ENCODE measurements at regions not wholly inside any gene's neighbourhood (a gene's known extent, or its start where the extent isn't known, plus 50 kb on each side); places are given as distances from the start of the nearest gene placed in this dataset.
A peak's percentile ranks its signal among the peaks of the same experiment; 100 is the strongest.
"Not testable (repeated sequence)": the region's sequence is repeated elsewhere in the genome, so short reads cannot be mapped to it uniquely, and the experiment has no call there.

DNA sequence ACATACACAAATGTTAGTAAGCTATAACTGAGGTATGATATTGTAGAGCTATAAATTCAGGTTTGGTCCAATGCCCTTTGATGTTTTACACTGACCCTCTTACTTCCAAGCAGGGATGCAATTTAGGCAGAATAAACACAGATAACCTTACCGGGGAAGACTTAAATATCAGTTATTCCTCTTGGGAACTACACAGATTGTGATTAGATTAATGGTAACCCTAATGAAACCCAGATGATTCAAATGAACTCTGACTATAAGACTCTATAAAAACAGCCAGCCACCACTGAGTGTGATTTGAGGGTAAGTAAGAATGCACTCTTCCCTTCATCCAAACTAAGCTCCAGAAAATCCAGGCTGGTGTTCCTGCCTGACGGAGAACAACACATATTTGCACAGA is 891.1 kb downstream of the NXPH1 start:
- Histone ChIP-seq H3K4me2 (ENCODE audit: low read length) (no peak overlapping the region), H4K5ac (ENCODE audit: low read length) (no peak overlapping the region), H2BK15ac (replicated peaks; ENCODE audit: low read depth) (no peak overlapping the region), H3K27me3 (ENCODE audit: insufficient read depth, low read length, poor library complexity) (no peaks in the 10 kb centered on the region), H3K56ac (ENCODE audit: low read length) (no peak overlapping the region), H3K4me1 (ENCODE audit: control insufficient read depth, low read depth, low read length) (no peaks in the 10 kb centered on the region), H3K79me2 (ENCODE audit: control insufficient read depth, insufficient read depth, low read length) (no peaks in the 10 kb centered on the region), H3K4me3 (ENCODE audit: low read length) (no peak overlapping the region), H3K36me3 (ENCODE audit: control insufficient read depth, insufficient read depth, low read length) (no peaks in the 10 kb centered on the region), H3K4ac (ENCODE audit: low read depth, low read length) (no peak overlapping the region), H3K9ac (ENCODE audit: low read length) (no peak overlapping the region), H3K27ac (ENCODE audit: low read depth, low read length) (no peak overlapping the region), H3K18ac (ENCODE audit: low read length) (no peak overlapping the region), H2BK120ac (ENCODE audit: low read depth, low read length) (no peak overlapping the region), H2BK5ac (ENCODE audit: low read length) (no peak overlapping the region), H3K79me1 (ENCODE audit: low read length) (no peaks in the 10 kb centered on the region), H4K8ac (ENCODE audit: low read depth, low read length) (no peak overlapping the region), H2AK5ac (ENCODE audit: low read length) (no peak overlapping the region), H3K23ac (ENCODE audit: low read length) (no peak overlapping the region)
- DNase-seq, result no peak
- no CpG with 5 or more reads among the region's 2 CpGs for WGBS (ENCODE audit: extremely low coverage, insufficient coverage, low lambda C conversion rate)

DNA sequence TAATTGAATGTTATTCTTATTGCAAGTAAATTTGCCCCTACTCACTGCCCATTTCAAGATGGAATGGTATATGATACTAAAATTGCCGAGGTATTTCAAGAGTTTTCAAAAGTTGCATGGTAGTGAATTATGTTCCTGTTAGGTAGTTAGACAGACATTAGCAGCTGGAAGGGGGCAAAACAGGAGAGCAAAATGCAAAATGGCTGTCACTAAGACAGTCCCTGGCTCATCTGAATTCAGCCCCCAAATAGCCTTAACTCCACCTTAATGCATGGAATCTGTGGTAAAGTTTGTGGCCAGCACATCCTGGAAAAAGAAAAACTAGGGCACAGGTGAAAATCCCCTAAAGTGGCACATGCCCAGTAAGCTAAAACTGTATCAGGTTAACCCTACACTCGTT is 894.9 kb downstream of the NXPH1 start:
- H3K23ac ChIP-seq (ENCODE audit: low read length), result no peak overlapping the region
- no peak overlapping the region for H3K27ac ChIP-seq (ENCODE audit: low read depth, low read length)
- H3K79me2 ChIP-seq (ENCODE audit: control insufficient read depth, insufficient read depth, low read length), result no peaks in the 10 kb centered on the region
- no peak overlapping the region for H2BK120ac ChIP-seq (ENCODE audit: low read depth, low read length)
- no peaks in the 10 kb centered on the region for H3K4me1 ChIP-seq (ENCODE audit: control insufficient read depth, low read depth, low read length)
- no peak overlapping the region for H3K4me2 ChIP-seq (ENCODE audit: low read length)
- H4K8ac ChIP-seq (ENCODE audit: low read depth, low read length), result no peak overlapping the region
- H3K27me3 ChIP-seq (ENCODE audit: insufficient read depth, low read length, poor library complexity), result no peaks in the 10 kb centered on the region
- H4K5ac ChIP-seq (ENCODE audit: low read length), result no peak overlapping the region
- no peak for DNase-seq
- no peak overlapping the region for H3K9ac ChIP-seq (ENCODE audit: low read length)
- no peak overlapping the region for H3K56ac ChIP-seq (ENCODE audit: low read length)
- whole genome bisulfite sequencing (ENCODE audit: extremely low coverage, insufficient coverage, low lambda C conversion rate), result no CpG with 5 or more reads among the region's 2 CpGs
- no peak overlapping the region for H3K18ac ChIP-seq (ENCODE audit: low read length)
- H2AK5ac ChIP-seq (ENCODE audit: low read length), result no peak overlapping the region
- H3K36me3 ChIP-seq (ENCODE audit: control insufficient read depth, insufficient read depth, low read length), result no peaks in the 10 kb centered on the region
- H3K4ac ChIP-seq (ENCODE audit: low read depth, low read length), result no peak overlapping the region
- no peak overlapping the region for H2BK5ac ChIP-seq (ENCODE audit: low read length)
- no peaks in the 10 kb centered on the region for H3K79me1 ChIP-seq (ENCODE audit: low read length)
- no peak overlapping the region for H3K4me3 ChIP-seq (ENCODE audit: low read length)
- no peak overlapping the region for H2BK15ac ChIP-seq (replicated peaks; ENCODE audit: low read depth)

DNA sequence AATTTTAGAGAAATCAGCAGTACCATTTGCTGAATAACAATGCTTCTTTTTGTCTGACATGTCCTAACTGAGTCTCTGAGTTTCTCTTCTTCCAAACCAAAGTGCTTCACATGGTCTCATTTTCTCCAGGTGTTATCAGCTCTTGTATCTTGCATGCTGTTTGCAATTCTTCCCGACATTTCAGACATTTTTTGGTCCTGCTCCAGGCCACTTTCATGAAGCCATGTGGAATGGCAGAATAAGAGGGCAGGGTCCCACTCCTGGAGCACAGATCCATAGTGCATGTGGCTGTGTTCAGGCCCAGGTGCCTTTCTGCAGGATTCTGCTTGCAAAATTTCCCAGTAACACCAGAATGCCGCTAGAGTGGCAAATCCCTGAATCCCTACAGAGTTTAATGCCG is 916.2 kb downstream of the NXPH1 start:
- H4K5ac ChIP-seq (ENCODE audit: low read length), result no peak overlapping the region
- no peak overlapping the region for H2AK5ac ChIP-seq (ENCODE audit: low read length)
- H3K18ac ChIP-seq (ENCODE audit: low read length), result no peak overlapping the region
- H3K27ac ChIP-seq (ENCODE audit: low read depth, low read length), result no peak overlapping the region
- H3K27me3 ChIP-seq (ENCODE audit: insufficient read depth, low read length, poor library complexity), result no peaks in the 10 kb centered on the region
- H3K23ac ChIP-seq (ENCODE audit: low read length), result no peak overlapping the region
- no peaks in the 10 kb centered on the region for H3K4me1 ChIP-seq (ENCODE audit: control insufficient read depth, low read depth, low read length)
- no peaks in the 10 kb centered on the region for H3K79me2 ChIP-seq (ENCODE audit: control insufficient read depth, insufficient read depth, low read length)
- H3K4me3 ChIP-seq (ENCODE audit: low read length), result no peak overlapping the region
- no peak overlapping the region for H3K4ac ChIP-seq (ENCODE audit: low read depth, low read length)
- no peaks in the 10 kb centered on the region for H3K79me1 ChIP-seq (ENCODE audit: low read length)
- no peak overlapping the region for H3K56ac ChIP-seq (ENCODE audit: low read length)
- H3K4me2 ChIP-seq (ENCODE audit: low read length), result no peak overlapping the region
- no CpG with 5 or more reads among the region's 3 CpGs for WGBS (ENCODE audit: extremely low coverage, insufficient coverage, low lambda C conversion rate)
- H3K9ac ChIP-seq (ENCODE audit: low read length), result no peak overlapping the region
- no peaks in the 10 kb centered on the region for H3K36me3 ChIP-seq (ENCODE audit: control insufficient read depth, insufficient read depth, low read length)
- DNase-seq, result peak; percentile 55
- H4K8ac ChIP-seq (ENCODE audit: low read depth, low read length), result no peak overlapping the region
- no peak overlapping the region for H2BK15ac ChIP-seq (replicated peaks; ENCODE audit: low read depth)
- no peak overlapping the region for H2BK120ac ChIP-seq (ENCODE audit: low read depth, low read length)
- H2BK5ac ChIP-seq (ENCODE audit: low read length), result no peak overlapping the region

DNA sequence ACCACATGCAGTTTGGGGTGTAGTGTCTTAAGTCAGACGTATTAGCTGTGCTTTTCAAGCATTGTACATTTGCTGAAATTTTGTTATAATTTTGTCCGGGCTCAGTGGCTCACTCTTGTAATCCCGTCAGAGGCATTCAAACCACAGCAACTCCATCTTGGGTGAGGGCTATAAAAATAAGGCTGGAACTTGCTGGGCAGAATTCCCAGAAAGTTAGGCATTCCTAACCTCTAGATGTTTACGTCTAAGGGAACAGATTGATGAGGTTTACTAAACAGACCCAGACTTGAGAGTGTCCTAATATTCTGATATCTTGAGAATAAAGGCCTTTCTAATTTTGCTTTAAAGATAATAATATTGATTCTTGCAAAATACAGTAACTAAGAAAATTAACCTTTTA is 957.8 kb downstream of the NXPH1 start:
- H2BK5ac ChIP-seq (ENCODE audit: low read length), result no peak overlapping the region
- no CpG with 5 or more reads among the region's 4 CpGs for WGBS (ENCODE audit: extremely low coverage, insufficient coverage, low lambda C conversion rate)
- H3K27me3 ChIP-seq (ENCODE audit: insufficient read depth, low read length, poor library complexity), result no peaks in the 10 kb centered on the region
- H4K8ac ChIP-seq (ENCODE audit: low read depth, low read length), result no peak overlapping the region
- no peaks in the 10 kb centered on the region for H3K4me1 ChIP-seq (ENCODE audit: control insufficient read depth, low read depth, low read length)
- no peak overlapping the region for H3K27ac ChIP-seq (ENCODE audit: low read depth, low read length)
- H4K5ac ChIP-seq (ENCODE audit: low read length), result no peak overlapping the region
- H3K79me2 ChIP-seq (ENCODE audit: control insufficient read depth, insufficient read depth, low read length), result no peaks in the 10 kb centered on the region
- no peak overlapping the region for H3K9ac ChIP-seq (ENCODE audit: low read length)
- H2BK120ac ChIP-seq (ENCODE audit: low read depth, low read length), result no peak overlapping the region
- H3K4me3 ChIP-seq (ENCODE audit: low read length), result no peak overlapping the region
- H3K4me2 ChIP-seq (ENCODE audit: low read length), result no peak overlapping the region
- no peak overlapping the region for H3K18ac ChIP-seq (ENCODE audit: low read length)
- H2BK15ac ChIP-seq (replicated peaks; ENCODE audit: low read depth), result no peak overlapping the region
- H3K36me3 ChIP-seq (ENCODE audit: control insufficient read depth, insufficient read depth, low read length), result no peaks in the 10 kb centered on the region
- no peak overlapping the region for H3K23ac ChIP-seq (ENCODE audit: low read length)
- H3K4ac ChIP-seq (ENCODE audit: low read depth, low read length), result no peak overlapping the region
- no peak for DNase-seq
- no peaks in the 10 kb centered on the region for H3K79me1 ChIP-seq (ENCODE audit: low read length)
- no peak overlapping the region for H3K56ac ChIP-seq (ENCODE audit: low read length)
- H2AK5ac ChIP-seq (ENCODE audit: low read length), result no peak overlapping the region

DNA sequence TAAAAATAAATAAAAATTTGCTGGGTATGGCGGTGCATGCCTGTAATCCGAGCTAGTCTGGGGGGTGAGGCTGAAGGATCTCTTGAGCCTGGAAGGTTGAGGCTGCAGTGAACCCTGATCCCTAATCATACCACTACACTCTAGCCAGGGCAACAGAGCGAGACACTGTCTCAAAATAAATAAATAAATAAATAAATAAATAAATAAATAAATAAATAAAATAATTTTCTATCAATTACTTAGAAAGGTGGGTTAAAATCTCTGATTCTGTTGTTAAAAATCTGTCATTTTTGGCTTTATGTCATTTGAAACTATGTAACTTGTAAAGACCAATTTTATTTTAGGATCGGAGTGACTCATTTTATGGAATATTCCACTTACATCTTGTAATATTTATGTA is 958.6 kb downstream of the NXPH1 start:
- Histone ChIP-seq H2AK5ac (ENCODE audit: low read length) (no peak overlapping the region), H2BK5ac (ENCODE audit: low read length) (no peak overlapping the region)
- WGBS (ENCODE audit: extremely low coverage, insufficient coverage, low lambda C conversion rate), result no CpG with 5 or more reads among the region's 4 CpGs

DNA sequence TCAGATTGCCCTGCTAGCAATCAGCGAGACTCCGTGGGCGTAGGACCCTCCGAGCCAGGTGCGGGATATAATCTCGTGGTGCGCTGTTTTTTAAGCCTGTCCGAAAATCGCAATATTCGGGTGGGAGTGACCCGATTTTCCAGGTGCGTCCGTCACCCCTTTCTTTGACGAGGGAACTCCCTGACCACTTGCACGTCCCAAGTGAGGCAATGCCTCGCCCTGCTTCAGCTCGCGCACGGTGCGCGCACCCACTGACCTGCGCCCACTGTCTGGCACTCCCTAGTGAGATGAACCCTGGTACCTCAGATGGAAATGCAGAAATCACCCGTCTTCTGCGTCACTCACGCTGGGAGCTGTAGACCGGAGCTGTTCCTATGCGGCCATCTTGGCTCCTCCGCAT is 971.0 kb downstream of the NXPH1 start:
- not testable (repeated sequence) for H3K4me2 ChIP-seq (ENCODE audit: low read length); H2BK120ac ChIP-seq (ENCODE audit: low read depth, low read length); H3K27me3 ChIP-seq (ENCODE audit: insufficient read depth, low read length, poor library complexity)

More for the DNA sequence above, 958.6 kb downstream of the NXPH1 start:
- Histone ChIP-seq H3K18ac (ENCODE audit: low read length) (peak overlapping the region; percentile 18), H3K4ac (ENCODE audit: low read depth, low read length) (no peak overlapping the region), H4K8ac (ENCODE audit: low read depth, low read length) (no peak overlapping the region), H3K4me3 (ENCODE audit: low read length) (no peak overlapping the region), H2BK120ac (ENCODE audit: low read depth, low read length) (no peak overlapping the region), H2BK15ac (replicated peaks; ENCODE audit: low read depth) (no peak overlapping the region), H3K56ac (ENCODE audit: low read length) (no peak overlapping the region), H3K9ac (ENCODE audit: low read length) (no peak overlapping the region), H3K4me2 (ENCODE audit: low read length) (no peak overlapping the region), H4K5ac (ENCODE audit: low read length) (no peak overlapping the region), H3K23ac (ENCODE audit: low read length) (no peak overlapping the region), H3K27me3 (ENCODE audit: insufficient read depth, low read length, poor library complexity) (no peaks in the 10 kb centered on the region), H3K79me1 (ENCODE audit: low read length) (no peaks in the 10 kb centered on the region), H3K79me2 (ENCODE audit: control insufficient read depth, insufficient read depth, low read length) (no peaks in the 10 kb centered on the region), H3K36me3 (ENCODE audit: control insufficient read depth, insufficient read depth, low read length) (no peaks in the 10 kb centered on the region), H3K4me1 (ENCODE audit: control insufficient read depth, low read depth, low read length) (no peaks in the 10 kb centered on the region), H3K27ac (ENCODE audit: low read depth, low read length) (no peak overlapping the region)
- DNase-seq, result no peak

More for the DNA sequence above, 971.0 kb downstream of the NXPH1 start:
- not testable (repeated sequence) for H2BK15ac ChIP-seq (replicated peaks; ENCODE audit: low read depth); H3K23ac ChIP-seq (ENCODE audit: low read length); H3K4me1 ChIP-seq (ENCODE audit: control insufficient read depth, low read depth, low read length); H4K5ac ChIP-seq (ENCODE audit: low read length); H3K56ac ChIP-seq (ENCODE audit: low read length); H2BK5ac ChIP-seq (ENCODE audit: low read length); H3K79me2 ChIP-seq (ENCODE audit: control insufficient read depth, insufficient read depth, low read length); H4K8ac ChIP-seq (ENCODE audit: low read depth, low read length); H3K4me3 ChIP-seq (ENCODE audit: low read length); H2AK5ac ChIP-seq (ENCODE audit: low read length); H3K9ac ChIP-seq (ENCODE audit: low read length); H3K4ac ChIP-seq (ENCODE audit: low read depth, low read length); DNase-seq; H3K18ac ChIP-seq (ENCODE audit: low read length); H3K79me1 ChIP-seq (ENCODE audit: low read length); H3K27ac ChIP-seq (ENCODE audit: low read depth, low read length); H3K36me3 ChIP-seq (ENCODE audit: control insufficient read depth, insufficient read depth, low read length)
- no CpG with 5 or more reads among the region's 28 CpGs for WGBS (ENCODE audit: extremely low coverage, insufficient coverage, low lambda C conversion rate)
